ENCODE measurements at regions not wholly inside any gene's neighbourhood (a gene's known extent, or its start where the extent isn't known, plus 50 kb on each side); places are given as distances from the start of the nearest gene placed in this dataset.

GRCh38 chr18:56189615-56190014, 448.8 kb downstream of the TXNL1 start:
- no peak for DNase-seq
- no peaks in the 10 kb centered on the region for H4K20me1 ChIP-seq (ENCODE audit: insufficient read depth, low read length)
- H3K9me3 ChIP-seq (replicated peaks; ENCODE audit: insufficient read depth, low read length): no peaks in the 10 kb centered on the region
- no peaks in the 10 kb centered on the region for H3K27me3 ChIP-seq (replicated peaks; ENCODE audit: insufficient read depth, low read length)
- no peak overlapping the region for H3K4me3 ChIP-seq (ENCODE audit: low read length)
- H3K36me3 ChIP-seq (replicated peaks; ENCODE audit: insufficient read depth, low read length): no peaks in the 10 kb centered on the region
- H3F3A ChIP-seq (ENCODE audit: insufficient read depth, low read length): no peaks in the 10 kb centered on the region
- H3K9me2 ChIP-seq (replicated peaks; ENCODE audit: insufficient read depth, low read length): no peaks in the 10 kb centered on the region
- 0 out of 2 replicates have a peak, but pooled peaks cover 4% of the 10 kb centered on the region for H3K4me1 ChIP-seq (ENCODE audit: low read length)
- no peak for TF ChIP-seq EZH2 (optimal IDR thresholded peaks at IDR 0.05; ENCODE audit: low read depth, low read length)
- no peak for TF ChIP-seq CTCF (IDR thresholded peaks at IDR 0.05; ENCODE audit: low read length)
- TF ChIP-seq EZH2phosphoT487 (IDR thresholded peaks at IDR 0.05; ENCODE audit: low read length): no peak
- no peak overlapping the region for H3K9ac ChIP-seq (ENCODE audit: low read length)
- H3K79me2 ChIP-seq (ENCODE audit: low read length): no peaks in the 10 kb centered on the region
- H2AFZ ChIP-seq (ENCODE audit: low read length): no peak overlapping the region
- H3K27ac ChIP-seq (ENCODE audit: low read length): no peak overlapping the region
- H3K4me2 ChIP-seq (ENCODE audit: low read depth, low read length): no peak overlapping the region

GRCh38 chr18:56188529-56189275, 449.7 kb downstream of the TXNL1 start:
- TF ChIP-seq CTCF (IDR thresholded peaks at IDR 0.05; ENCODE audit: low read length) (no peak), EZH2 (optimal IDR thresholded peaks at IDR 0.05; ENCODE audit: low read depth, low read length) (no peak), EZH2phosphoT487 (IDR thresholded peaks at IDR 0.05; ENCODE audit: low read length) (no peak)

GRCh38 chr18:56186319-56186718, 452.1 kb downstream of the TXNL1 start:
- no peak overlapping the region for H3K4me2 ChIP-seq (ENCODE audit: low read depth, low read length)
- H3K9me3 ChIP-seq (replicated peaks; ENCODE audit: insufficient read depth, low read length): no peaks in the 10 kb centered on the region
- no peaks in the 10 kb centered on the region for H3K27me3 ChIP-seq (replicated peaks; ENCODE audit: insufficient read depth, low read length)
- H3K36me3 ChIP-seq (replicated peaks; ENCODE audit: insufficient read depth, low read length): no peaks in the 10 kb centered on the region
- DNase-seq: peak; percentile 54
- no peak for TF ChIP-seq EZH2 (optimal IDR thresholded peaks at IDR 0.05; ENCODE audit: low read depth, low read length)
- no peak for TF ChIP-seq CTCF (IDR thresholded peaks at IDR 0.05; ENCODE audit: low read length)
- TF ChIP-seq EZH2phosphoT487 (IDR thresholded peaks at IDR 0.05; ENCODE audit: low read length): no peak
- no peaks in the 10 kb centered on the region for H3K79me2 ChIP-seq (ENCODE audit: low read length)
- H2AFZ ChIP-seq (ENCODE audit: low read length): no peak overlapping the region
- 0 out of 2 replicates have a peak, but pooled peaks cover 4% of the 10 kb centered on the region for H3K4me1 ChIP-seq (ENCODE audit: low read length)
- H3K4me3 ChIP-seq (ENCODE audit: low read length): no peak overlapping the region
- H3F3A ChIP-seq (ENCODE audit: insufficient read depth, low read length): no peaks in the 10 kb centered on the region
- H3K27ac ChIP-seq (ENCODE audit: low read length): no peak overlapping the region
- no peak overlapping the region for H3K9ac ChIP-seq (ENCODE audit: low read length)
- H3K9me2 ChIP-seq (replicated peaks; ENCODE audit: insufficient read depth, low read length): no peaks in the 10 kb centered on the region
- H4K20me1 ChIP-seq (ENCODE audit: insufficient read depth, low read length): no peaks in the 10 kb centered on the region

More at GRCh38 chr18:56188529-56189275, 449.7 kb downstream of the TXNL1 start:
- Histone ChIP-seq H4K20me1 (ENCODE audit: insufficient read depth, low read length) (no peaks in the 10 kb centered on the region), H3K4me3 (ENCODE audit: low read length) (no peak overlapping the region), H3K27ac (ENCODE audit: low read length) (no peak overlapping the region), H2AFZ (ENCODE audit: low read length) (no peak overlapping the region), H3K9ac (ENCODE audit: low read length) (no peak overlapping the region), H3F3A (ENCODE audit: insufficient read depth, low read length) (no peaks in the 10 kb centered on the region), H3K9me3 (replicated peaks; ENCODE audit: insufficient read depth, low read length) (no peaks in the 10 kb centered on the region), H3K4me2 (ENCODE audit: low read depth, low read length) (no peak overlapping the region), H3K4me1 (ENCODE audit: low read length) (0 out of 2 replicates have a peak, but pooled peaks cover 4% of the 10 kb centered on the region), H3K9me2 (replicated peaks; ENCODE audit: insufficient read depth, low read length) (no peaks in the 10 kb centered on the region), H3K79me2 (ENCODE audit: low read length) (no peaks in the 10 kb centered on the region), H3K27me3 (replicated peaks; ENCODE audit: insufficient read depth, low read length) (no peaks in the 10 kb centered on the region), H3K36me3 (replicated peaks; ENCODE audit: insufficient read depth, low read length) (no peaks in the 10 kb centered on the region)
- no peak for DNase-seq

All from MM.1S (cell line).